SK-N-SH treated with all-trans-retinoic acid at 6 μM for 48 hours (cell line): ENCODE measurements at regions not wholly inside any gene's neighbourhood (a gene's known extent, or its start where the extent isn't known, plus 50 kb on each side); places are given as distances from the start of the nearest gene placed in this dataset.

Experiments used
- ATAC-seq: fragments of 200-7000 bp; cut with Tn5 transposase; 3 replicates; pipeline ENCODE4 v1.9.1; 2020; ENCODE audit warnings: mild to moderate bottlenecking, moderate library complexity
- ARNTL ChIP-seq: fragments of 450-650 bp; formaldehyde crosslinking; IDR thresholded peaks from 2 replicates; pipeline ENCODE4 v1.5.0; 2020; ENCODE audit warnings: low read depth, mild to moderate bottlenecking, moderate library complexity, borderline replicate concordance
- BACH2 ChIP-seq: fragments of 250-450 bp; sonication (Bioruptor Pico); IDR thresholded peaks from 2 replicates; pipeline ENCODE4 v1.9.0; 2021; ENCODE audit warnings: mild to moderate bottlenecking, borderline replicate concordance
- CREB5 ChIP-seq: fragments of 250-450 bp; sonication (Bioruptor Pico); IDR thresholded peaks from 2 replicates; pipeline ENCODE4 v1.5.1; 2020; ENCODE audit warnings: low read depth, mild to moderate bottlenecking, moderate library complexity
- CSDC2 ChIP-seq: fragments of 250-450 bp; sonication (Bioruptor Pico); IDR thresholded peaks from 2 replicates; pipeline ENCODE4 v1.5.0; 2020; ENCODE audit warnings: mild to moderate bottlenecking, moderate library complexity
- ESRRG ChIP-seq: fragments of 250-450 bp; sonication (Bioruptor Pico); IDR thresholded peaks from 2 replicates; pipeline ENCODE4 v1.6.1; 2021; ENCODE audit warnings: mild to moderate bottlenecking
- GLIS3 ChIP-seq: fragments of 250-450 bp; sonication (Bioruptor Pico); IDR thresholded peaks from 2 replicates; pipeline ENCODE4 v1.5.0; 2020; ENCODE audit warnings: mild to moderate bottlenecking, moderate library complexity
- OSR1 ChIP-seq: fragments of 250-450 bp; sonication (Bioruptor Pico); IDR thresholded peaks from 2 replicates; pipeline ENCODE4 v1.8.0; 2022; ENCODE audit warnings: moderate library complexity, mild to moderate bottlenecking, inconsistent platforms
- PPARA ChIP-seq: fragments of 250-450 bp; sonication (Bioruptor Pico); IDR thresholded peaks from 2 replicates; pipeline ENCODE4 v1.5.0; 2020; ENCODE audit warnings: mild to moderate bottlenecking, borderline replicate concordance
- SNAI2 ChIP-seq: fragments of 250-450 bp; sonication (Bioruptor Pico); IDR thresholded peaks from 2 replicates; pipeline ENCODE4 v1.5.0; 2020; ENCODE audit warnings: mild to moderate bottlenecking, moderate library complexity
- TCF4 ChIP-seq: fragments of 250-450 bp; sonication (Bioruptor Pico); IDR thresholded peaks from 2 replicates; pipeline ENCODE4 v1.8.0; 2021; ENCODE audit warnings: mild to moderate bottlenecking, moderate library complexity, borderline replicate concordance
- TOX ChIP-seq: fragments of 250-450 bp; sonication (Bioruptor Pico); IDR thresholded peaks from 2 replicates; pipeline ENCODE4 v1.8.0; 2021; ENCODE audit warnings: mild to moderate bottlenecking, moderate library complexity, borderline replicate concordance
- ZC3H10 ChIP-seq: fragments of 250-450 bp; sonication (Bioruptor Pico); IDR thresholded peaks from 2 replicates; pipeline ENCODE4 v1.5.1; 2021; ENCODE audit warnings: mild to moderate bottlenecking, moderate library complexity
- ZFP3 ChIP-seq: fragments of 250-450 bp; sonication (Bioruptor Pico); IDR thresholded peaks from 2 replicates; pipeline ENCODE4 v1.5.0; 2020; ENCODE audit warnings: mild to moderate bottlenecking, moderate library complexity
- ZFP30 ChIP-seq: fragments of 450-650 bp; formaldehyde crosslinking; IDR thresholded peaks from 2 replicates; pipeline ENCODE4 v1.5.0; 2022; ENCODE audit warnings: mild to moderate bottlenecking, moderate library complexity
- ZNF565 ChIP-seq: fragments of 450-650 bp; formaldehyde crosslinking; conservative IDR thresholded peaks from 2 replicates; pipeline ENCODE4 v1.5.0; 2020; ENCODE audit warnings: low read depth, mild to moderate bottlenecking, moderate library complexity
- ZNF70 ChIP-seq: fragments of 450-650 bp; formaldehyde crosslinking; IDR thresholded peaks from 2 replicates; pipeline ENCODE4 v1.5.0; 2020; ENCODE audit warnings: mild to moderate bottlenecking, moderate library complexity
- ZNF8 ChIP-seq: fragments of 450-650 bp; formaldehyde crosslinking; IDR thresholded peaks from 2 replicates; pipeline ENCODE4 v1.5.0; 2020; ENCODE audit warnings: mild to moderate bottlenecking, moderate library complexity
- TF ChIP-seq, protein P1 (sequence below): fragments of 250-450 bp; sonication (Bioruptor Pico); IDR thresholded peaks from 2 replicates; pipeline ENCODE4 v1.5.1; 2021; ENCODE audit warnings: mild to moderate bottlenecking, moderate library complexity
- TF ChIP-seq, protein P2 (sequence below): fragments of 250-450 bp; sonication (Bioruptor Pico); IDR thresholded peaks from 2 replicates; pipeline ENCODE4 v1.8.0; 2020; ENCODE audit warnings: mild to moderate bottlenecking, moderate library complexity, borderline replicate concordance
- TF ChIP-seq, protein P3 (sequence below): fragments of 250-450 bp; sonication (Bioruptor Pico); IDR thresholded peaks from 2 replicates; pipeline ENCODE4 v1.8.0; 2021; ENCODE audit warnings: low read depth, mild to moderate bottlenecking, moderate library complexity, borderline replicate concordance

DNA sequence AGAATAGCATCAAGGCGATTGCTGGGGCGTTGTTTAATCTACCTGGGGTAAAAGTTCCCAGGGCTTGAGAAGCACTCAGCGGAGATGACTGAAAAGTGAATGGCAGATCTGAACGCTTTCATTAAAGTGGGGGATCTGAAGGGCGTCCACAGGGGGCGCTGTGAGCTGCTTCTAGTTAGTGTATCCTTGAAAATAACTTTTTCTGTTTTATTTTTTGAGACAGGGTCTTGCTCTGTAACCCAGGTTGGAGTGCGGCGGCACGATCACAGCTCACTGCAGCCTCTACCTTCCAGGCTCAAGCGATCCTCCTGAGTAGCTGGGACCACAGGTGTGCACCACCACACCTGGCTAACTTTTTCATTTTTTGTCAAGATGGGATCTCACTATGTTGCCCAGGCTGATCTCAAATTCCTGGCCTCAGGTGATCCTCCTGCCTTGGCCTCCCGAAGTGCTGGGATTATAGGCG, 360.4 kb downstream of the SEC14L1 start:
- no peak for TF ChIP-seq ZC3H10 (CRISPR knock-in tag)
- TF ChIP-seq TOX = no peak
- TF ChIP-seq, protein P1, sequence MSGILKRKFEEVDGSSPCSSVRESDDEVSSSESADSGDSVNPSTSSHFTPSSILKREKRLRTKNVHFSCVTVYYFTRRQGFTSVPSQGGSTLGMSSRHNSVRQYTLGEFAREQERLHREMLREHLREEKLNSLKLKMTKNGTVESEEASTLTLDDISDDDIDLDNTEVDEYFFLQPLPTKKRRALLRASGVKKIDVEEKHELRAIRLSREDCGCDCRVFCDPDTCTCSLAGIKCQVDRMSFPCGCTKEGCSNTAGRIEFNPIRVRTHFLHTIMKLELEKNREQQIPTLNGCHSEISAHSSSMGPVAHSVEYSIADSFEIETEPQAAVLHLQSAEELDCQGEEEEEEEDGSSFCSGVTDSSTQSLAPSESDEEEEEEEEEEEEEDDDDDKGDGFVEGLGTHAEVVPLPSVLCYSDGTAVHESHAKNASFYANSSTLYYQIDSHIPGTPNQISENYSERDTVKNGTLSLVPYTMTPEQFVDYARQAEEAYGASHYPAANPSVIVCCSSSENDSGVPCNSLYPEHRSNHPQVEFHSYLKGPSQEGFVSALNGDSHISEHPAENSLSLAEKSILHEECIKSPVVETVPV (CRISPR knock-in tag) = no peak
- TF ChIP-seq PPARA = no peak
- no peak for TF ChIP-seq ZNF8 (CRISPR knock-in tag)
- TF ChIP-seq GLIS3 (CRISPR knock-in tag) = no peak
- no peak for TF ChIP-seq ZNF70 (CRISPR knock-in tag)
- TF ChIP-seq OSR1 (CRISPR knock-in tag) = no peak
- TF ChIP-seq ARNTL (CRISPR knock-in tag) = no peak
- no peak for ATAC-seq

DNA sequence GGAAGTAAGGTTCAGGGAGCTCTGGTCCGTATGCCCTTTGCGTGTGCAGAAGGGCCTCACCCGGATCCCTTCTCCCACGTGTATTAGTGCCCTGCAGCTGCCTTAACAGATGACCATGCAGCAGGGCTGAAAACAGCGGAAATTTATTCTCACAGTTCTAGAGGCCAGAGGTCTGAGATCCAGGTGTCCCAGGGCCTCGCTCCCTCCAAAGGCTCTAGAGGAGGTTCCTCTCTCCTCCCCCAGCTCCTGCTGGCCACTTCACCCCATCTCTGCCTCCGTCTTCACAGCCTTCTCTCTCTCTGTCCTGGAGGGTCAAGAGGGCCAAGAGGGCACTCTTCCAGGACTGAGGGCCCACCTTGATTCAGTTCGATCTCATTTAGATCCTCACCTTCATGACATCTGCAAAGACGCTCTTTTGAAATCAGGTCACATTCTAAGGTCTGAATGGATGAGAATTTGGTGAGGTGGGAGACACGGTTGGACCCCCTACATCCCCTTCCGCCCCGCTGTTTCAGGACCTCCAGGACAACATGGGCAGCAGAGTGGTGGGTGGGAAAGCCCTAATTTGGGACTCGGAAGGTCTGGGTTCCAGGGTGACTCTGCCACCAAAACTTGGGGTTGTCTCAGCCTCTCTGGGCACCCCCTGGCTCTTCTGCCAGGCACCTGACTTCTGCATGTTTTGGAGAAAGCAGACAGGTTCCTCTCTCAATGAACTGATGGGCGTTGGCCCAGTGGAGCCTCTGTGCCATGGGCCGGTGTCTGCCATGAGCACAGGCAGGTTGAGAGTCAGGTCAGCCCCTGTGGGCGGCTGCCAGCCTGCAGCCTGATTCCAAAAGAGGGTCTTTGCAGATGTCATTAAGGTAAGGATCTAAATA, 361.2 kb downstream of the SEC14L1 start:
- ATAC-seq = no peak
- TF ChIP-seq BACH2 (CRISPR knock-in tag) (no peak), CREB5 (CRISPR knock-in tag) (no peak), SNAI2 (CRISPR knock-in tag) (no peak), ZNF565 (CRISPR knock-in tag) (no peak)

GRCh38 chr17:77502626-77503292, 362.0 kb downstream of the SEC14L1 start:
- ATAC-seq = no peak; the same call in 2 of the 3 replicates
- TF ChIP-seq ZC3H10 (CRISPR knock-in tag) (no peak), ZFP3 (no peak), ZFP30 (CRISPR knock-in tag) (no peak), ZNF70 (CRISPR knock-in tag) (no peak), PPARA (no peak), TCF4 (CRISPR knock-in tag) (no peak), SNAI2 (CRISPR knock-in tag) (no peak), ARNTL (CRISPR knock-in tag) (no peak), CREB5 (CRISPR knock-in tag) (no peak), ZNF8 (CRISPR knock-in tag) (no peak)
- TF ChIP-seq, protein P2, sequence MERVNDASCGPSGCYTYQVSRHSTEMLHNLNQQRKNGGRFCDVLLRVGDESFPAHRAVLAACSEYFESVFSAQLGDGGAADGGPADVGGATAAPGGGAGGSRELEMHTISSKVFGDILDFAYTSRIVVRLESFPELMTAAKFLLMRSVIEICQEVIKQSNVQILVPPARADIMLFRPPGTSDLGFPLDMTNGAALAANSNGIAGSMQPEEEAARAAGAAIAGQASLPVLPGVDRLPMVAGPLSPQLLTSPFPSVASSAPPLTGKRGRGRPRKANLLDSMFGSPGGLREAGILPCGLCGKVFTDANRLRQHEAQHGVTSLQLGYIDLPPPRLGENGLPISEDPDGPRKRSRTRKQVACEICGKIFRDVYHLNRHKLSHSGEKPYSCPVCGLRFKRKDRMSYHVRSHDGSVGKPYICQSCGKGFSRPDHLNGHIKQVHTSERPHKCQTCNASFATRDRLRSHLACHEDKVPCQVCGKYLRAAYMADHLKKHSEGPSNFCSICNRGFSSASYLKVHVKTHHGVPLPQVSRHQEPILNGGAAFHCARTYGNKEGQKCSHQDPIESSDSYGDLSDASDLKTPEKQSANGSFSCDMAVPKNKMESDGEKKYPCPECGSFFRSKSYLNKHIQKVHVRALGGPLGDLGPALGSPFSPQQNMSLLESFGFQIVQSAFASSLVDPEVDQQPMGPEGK (CRISPR knock-in tag) = no peak
- TF ChIP-seq, all 23 proteins: peak for 0

DNA sequence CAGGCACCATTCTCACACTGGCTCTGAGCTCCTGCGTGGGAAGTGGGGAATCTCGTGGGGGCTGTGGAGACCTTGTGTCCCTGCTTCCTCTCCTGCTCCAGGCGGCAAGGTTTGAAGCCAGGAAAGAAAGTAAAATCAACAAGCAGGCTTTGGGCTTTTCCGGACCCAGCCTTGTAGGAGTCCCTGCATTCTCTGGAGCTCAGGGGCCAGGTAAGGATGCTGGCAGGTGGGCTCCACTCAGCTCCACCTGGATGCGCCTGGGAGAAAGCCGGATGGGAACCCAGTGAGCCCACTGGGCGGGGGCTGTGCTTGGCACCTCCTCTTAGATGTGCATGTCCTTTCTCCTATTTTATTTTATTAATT, 362.5 kb downstream of the SEC14L1 start:
- no peak for ATAC-seq
- TF ChIP-seq ZNF8 (CRISPR knock-in tag) (no peak), ZFP3 (no peak), ARNTL (CRISPR knock-in tag) (no peak), ESRRG (CRISPR knock-in tag) (no peak), CSDC2 (CRISPR knock-in tag) (no peak), ZNF565 (CRISPR knock-in tag) (no peak), ZNF70 (CRISPR knock-in tag) (no peak), GLIS3 (CRISPR knock-in tag) (no peak), CREB5 (CRISPR knock-in tag) (no peak), SNAI2 (CRISPR knock-in tag) (no peak), ZFP30 (CRISPR knock-in tag) (no peak)
- TF ChIP-seq, protein P3, sequence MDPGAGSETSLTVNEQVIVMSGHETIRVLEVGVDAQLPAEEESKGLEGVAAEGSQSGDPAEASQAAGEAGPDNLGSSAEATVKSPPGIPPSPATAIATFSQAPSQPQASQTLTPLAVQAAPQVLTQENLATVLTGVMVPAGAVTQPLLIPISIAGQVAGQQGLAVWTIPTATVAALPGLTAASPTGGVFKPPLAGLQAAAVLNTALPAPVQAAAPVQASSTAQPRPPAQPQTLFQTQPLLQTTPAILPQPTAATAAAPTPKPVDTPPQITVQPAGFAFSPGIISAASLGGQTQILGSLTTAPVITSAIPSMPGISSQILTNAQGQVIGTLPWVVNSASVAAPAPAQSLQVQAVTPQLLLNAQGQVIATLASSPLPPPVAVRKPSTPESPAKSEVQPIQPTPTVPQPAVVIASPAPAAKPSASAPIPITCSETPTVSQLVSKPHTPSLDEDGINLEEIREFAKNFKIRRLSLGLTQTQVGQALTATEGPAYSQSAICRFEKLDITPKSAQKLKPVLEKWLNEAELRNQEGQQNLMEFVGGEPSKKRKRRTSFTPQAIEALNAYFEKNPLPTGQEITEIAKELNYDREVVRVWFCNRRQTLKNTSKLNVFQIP = no peak
- TF ChIP-seq, protein P1 (CRISPR knock-in tag) = no peak
- TF ChIP-seq, protein P2 (CRISPR knock-in tag) = no peak
